GM12865 (cell line): ENCODE measurements at regions not wholly inside any gene's neighbourhood (a gene's known extent, or its start where the extent isn't known, plus 50 kb on each side); places are given as distances from the start of the nearest gene placed in this dataset.
A peak's percentile ranks its signal among the peaks of the same experiment; 100 is the strongest.

Source experiments
- DNase-seq: peaks from one replicate; pipeline ENCODE4 v3.0.0; 2010; ENCODE audit warnings: low read depth
- H3K4me3 ChIP-seq: 2 replicates; pipeline ENCODE4 v1.5.1; 2011; ENCODE audit warnings: mild to moderate bottlenecking, low read depth, low read length, control low read depth
- CTCF ChIP-seq: IDR thresholded peaks from 2 replicates; pipeline ENCODE4 v1.5.1; 2011; ENCODE audit warnings: low read length, control low read depth, low read depth, inconsistent platforms; ENCODE audit not compliant: insufficient read depth; ENCODE audit errors: missing control alignments

- no peak overlapping the region for H3K4me3 ChIP-seq
- DNase-seq = no peak
- TF ChIP-seq CTCF = no peak
Measured at GRCh38 chr7:46630031-46630430, 709.0 kb upstream of the IGFBP3 start.

- peak; percentile 69 for DNase-seq
- no peak overlapping the region for H3K4me3 ChIP-seq
- TF ChIP-seq CTCF = no peak
Measured at GRCh38 chr7:46628389-46628788, 707.3 kb upstream of the IGFBP3 start.

GRCh38 chr7:46626691-46627310 is 705.7 kb upstream of the IGFBP3 start:
- H3K4me3 ChIP-seq = no peak overlapping the region
- peak; percentile 49 for DNase-seq
- TF ChIP-seq CTCF = no peak

- H3K4me3 ChIP-seq = no peak overlapping the region
- DNase-seq = no peak
- no peak for TF ChIP-seq CTCF
Measured at GRCh38 chr7:46626261-46626660, 705.2 kb upstream of the IGFBP3 start.

GRCh38 chr7:46625032-46625431 is 704.0 kb upstream of the IGFBP3 start:
- H3K4me3 ChIP-seq = no peak overlapping the region
- no peak for DNase-seq
- TF ChIP-seq CTCF = no peak

- no peak overlapping the region for H3K4me3 ChIP-seq
- no peak for TF ChIP-seq CTCF
- no peak for DNase-seq
Measured at GRCh38 chr7:46622251-46622650, 701.2 kb upstream of the IGFBP3 start.

- no peak for TF ChIP-seq CTCF
- no peak overlapping the region for H3K4me3 ChIP-seq
- no peak for DNase-seq
Measured at GRCh38 chr7:46619723-46620310, 698.7 kb upstream of the IGFBP3 start.
